HG03064 (cell line): ENCODE measurements at regions not wholly inside any gene's neighbourhood (a gene's known extent, or its start where the extent isn't known, plus 50 kb on each side); places are given as distances from the start of the nearest gene placed in this dataset.
"Not testable (repeated sequence)": the region's sequence is repeated elsewhere in the genome, so short reads cannot be mapped to it uniquely, and the experiment has no call there.

Experiments
- ATAC-seq: cut with Tn5 transposase; IDR thresholded peaks from one replicate; pipeline ENCODE4 v1.9.1; 2021; ENCODE audit warnings: low read depth; ENCODE audit not compliant: unreplicated experiment

DNA sequence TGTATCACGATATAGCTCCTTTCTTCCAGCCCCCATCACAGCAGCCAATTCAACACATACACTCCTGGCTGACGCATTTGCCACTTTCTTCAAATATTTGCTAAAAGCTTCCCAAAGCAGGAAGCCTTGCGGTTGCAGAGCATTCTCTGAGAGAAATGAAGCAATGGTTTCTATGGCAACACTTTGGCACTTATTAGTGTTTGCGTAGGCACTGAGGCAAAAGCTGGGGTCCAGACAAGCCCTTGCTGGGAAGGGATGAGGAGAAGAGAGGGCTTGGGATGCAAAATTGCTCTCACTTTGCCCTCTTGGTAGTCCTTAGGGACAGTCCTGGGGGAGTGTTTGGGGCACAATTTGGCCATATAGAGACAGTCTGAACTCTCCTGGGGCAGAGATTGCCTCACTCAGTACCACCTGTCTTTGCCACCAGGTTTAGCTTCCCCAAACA is 55.0 kb upstream of the PAK3 start:
- no peak for ATAC-seq

DNA sequence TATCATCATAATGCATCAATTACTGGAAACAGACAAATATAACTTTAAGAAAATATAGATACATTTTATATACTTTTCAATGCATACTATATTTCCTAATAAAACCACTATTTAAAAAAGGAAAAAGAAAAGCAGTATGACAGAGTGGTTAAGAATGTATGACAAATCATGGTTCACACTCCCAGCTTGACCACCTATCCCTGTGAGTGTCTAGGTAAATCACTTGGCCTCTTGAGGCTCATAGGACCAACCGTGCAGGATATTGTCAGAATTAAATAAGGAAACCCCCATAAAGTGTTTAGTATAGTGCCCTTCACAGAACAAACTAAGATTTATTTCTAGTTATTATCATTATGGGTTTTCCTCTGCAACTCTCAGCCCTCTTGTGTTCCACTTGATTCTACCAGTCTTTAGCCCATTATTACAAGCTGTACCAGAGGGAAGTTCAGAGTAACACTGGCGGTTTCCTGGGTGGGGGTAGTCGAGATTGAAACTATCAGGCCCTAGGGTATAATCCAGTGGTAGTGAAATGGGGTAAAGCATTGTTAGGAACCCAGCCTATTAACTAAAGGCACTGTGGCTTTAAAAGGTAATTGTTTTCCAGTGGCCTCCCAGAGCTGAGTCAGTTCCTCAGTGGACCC is 55.5 kb upstream of the PAK3 start:
- ATAC-seq, result no peak

DNA sequence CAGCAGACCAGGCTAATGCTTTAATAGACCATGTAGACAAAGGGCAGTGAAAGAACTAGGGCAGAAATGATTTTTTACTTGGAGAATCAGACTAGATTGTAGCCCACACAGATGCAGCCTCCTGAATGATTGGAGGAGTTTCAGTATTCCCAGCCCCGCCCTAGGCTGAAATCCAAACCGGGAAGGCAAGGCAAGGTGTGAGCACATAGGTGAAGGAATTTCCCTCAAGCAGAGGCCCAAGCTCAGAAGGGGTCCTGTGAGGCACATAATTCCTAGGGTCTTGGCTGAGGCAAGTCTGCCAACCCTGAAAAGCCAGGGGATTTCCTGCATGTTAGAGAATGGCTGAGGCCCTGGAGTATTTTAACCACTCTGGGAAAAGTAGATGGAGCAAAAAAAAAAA is 56.4 kb upstream of the PAK3 start:
- no peak for ATAC-seq

DNA sequence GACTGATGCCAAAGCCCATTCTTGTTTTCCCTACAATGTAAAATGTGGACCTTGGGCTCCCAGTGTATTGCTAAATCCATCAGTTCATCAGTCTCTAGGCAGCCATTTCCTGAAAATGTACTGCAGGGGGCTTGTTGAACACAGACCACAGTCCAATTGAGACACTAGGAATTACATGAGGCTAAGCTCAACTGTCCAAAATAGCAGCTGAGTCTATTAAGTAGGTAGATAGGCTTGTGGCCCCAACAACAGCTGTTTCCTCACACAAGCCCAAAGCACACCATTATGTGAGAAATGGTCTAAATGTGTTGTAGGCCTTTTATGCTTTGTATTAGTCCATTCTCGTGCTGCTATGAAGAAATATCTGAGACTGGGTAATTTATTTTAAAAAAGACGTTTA is 60.0 kb upstream of the PAK3 start:
- ATAC-seq, result no peak

DNA sequence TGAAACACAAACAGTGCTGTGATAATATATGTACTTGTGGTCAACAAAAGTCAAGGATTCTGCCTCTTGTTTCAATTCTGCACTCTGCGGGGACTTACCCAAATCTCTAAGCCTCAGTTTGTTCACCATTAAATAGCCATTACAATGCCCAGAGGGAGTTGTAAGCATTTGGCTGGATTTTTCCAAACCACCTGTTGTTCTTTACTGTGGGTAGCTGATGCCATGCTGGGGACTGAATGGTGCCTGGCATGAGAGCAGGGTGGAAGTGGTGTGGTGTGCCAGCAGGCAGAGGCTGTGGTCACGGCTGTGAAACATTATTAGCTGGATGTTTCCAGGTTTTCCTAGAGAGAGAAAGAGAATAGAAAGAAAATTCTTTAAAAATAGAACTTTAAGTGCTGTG is 60.7 kb upstream of the PAK3 start:
- no peak for ATAC-seq

DNA sequence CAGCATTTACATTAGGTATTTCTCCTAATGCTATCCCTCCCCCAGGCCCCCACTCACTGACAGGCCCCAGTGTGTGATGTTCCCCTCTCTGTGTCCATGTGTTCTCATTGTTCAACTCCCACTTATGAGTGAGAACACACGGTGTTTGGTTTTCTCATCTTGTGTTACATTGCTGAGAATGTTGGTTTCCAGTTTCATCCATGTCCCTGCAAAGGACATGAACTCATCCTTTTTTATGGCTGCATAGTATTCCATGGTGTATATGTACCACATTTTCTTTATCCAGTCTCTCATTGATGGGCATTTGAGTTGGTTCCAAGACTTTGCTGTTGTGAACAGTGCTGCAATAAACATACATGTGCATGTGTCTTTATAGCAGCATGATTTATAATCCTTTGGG is 73.0 kb upstream of the PAK3 start:
- ATAC-seq, result not testable (repeated sequence)

DNA sequence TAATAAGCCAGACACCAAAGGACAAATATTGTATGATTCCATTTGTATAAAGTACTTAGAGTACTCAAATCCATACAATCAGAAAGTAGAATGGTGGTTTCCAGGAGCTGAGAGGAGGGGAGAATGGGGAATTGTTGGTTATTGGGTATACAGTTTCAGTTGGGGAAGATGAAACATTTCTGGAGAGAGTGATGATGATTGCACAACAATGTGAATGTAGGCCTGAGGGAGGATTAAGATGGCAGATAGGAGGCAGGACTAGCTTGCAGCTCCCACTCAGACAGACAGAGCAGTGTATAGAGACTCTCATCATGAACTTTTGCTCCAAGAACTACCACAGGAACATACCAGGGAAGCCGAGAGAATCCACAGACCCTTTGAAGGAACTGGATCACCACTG is 75.7 kb upstream of the PAK3 start:
- ATAC-seq, result no peak

DNA sequence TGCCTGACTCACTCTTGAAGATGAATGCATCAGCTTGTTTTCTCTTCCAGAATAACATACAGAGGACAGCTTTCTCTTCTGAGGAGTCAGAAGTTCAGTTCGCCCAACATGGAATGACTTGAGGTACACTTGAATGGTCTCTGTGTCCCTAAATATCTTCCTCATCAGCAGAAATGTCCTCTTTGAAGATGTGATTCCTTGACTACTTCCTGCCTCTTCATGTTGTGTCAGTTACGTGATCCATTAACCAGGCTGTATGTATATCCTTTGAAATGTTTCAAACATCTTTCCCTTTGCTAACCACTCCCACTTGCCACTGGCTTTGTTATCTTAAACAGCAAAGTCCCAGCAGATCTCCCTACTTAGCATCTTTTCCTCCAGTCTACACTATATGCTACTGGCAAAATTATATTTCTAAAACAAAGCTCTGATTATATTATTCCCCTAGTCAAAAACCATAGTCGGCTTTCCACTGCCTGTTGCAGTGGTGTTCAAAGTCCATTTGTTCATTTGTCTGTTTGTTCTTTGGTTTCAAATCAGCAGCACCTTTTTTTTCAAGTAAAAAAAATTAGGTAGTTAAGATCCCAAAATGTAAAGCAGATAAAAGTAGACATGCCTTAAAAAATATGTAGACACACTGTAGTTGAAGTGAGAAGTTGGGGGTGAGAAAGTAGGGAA is 82.1 kb upstream of the PAK3 start:
- ATAC-seq, result no peak

DNA sequence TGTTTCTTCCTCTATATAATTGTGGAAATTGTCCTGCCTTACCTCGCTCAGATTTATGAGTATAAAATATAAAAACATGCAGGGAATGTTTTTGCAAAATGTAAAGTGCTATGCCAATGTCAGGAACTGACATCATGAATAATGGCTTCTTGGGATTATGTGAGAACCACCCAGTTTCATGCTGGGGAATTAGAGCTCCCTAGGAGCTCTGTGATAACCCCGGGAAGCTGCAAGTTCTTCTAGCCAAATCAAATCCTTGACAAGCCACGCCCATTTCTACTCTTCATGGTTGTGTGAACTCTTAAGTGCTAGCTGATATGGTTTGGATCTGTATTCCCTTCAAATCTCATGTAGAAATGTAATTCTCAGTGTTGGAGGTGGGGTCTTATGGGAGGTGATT is 85.9 kb upstream of the PAK3 start:
- ATAC-seq, result no peak

DNA sequence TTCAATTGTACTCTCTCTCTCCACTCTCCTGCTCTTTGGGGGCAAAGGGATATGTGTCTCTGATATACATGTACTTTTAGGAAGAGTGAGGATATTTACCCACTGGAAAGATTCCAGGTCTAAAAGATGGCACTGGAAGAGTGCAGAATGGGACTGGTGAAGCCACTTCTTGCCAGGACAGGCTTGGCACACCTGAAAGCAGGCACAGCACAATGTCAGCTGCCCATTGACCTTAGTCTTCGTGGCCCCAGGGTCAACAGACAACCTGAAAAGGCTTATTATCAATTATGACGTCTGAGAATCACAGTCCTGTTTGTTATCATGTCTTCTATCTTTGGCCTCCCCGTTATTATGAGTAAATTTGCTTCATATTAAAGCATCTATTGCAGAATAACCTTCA is 86.7 kb upstream of the PAK3 start:
- ATAC-seq, result no peak

DNA sequence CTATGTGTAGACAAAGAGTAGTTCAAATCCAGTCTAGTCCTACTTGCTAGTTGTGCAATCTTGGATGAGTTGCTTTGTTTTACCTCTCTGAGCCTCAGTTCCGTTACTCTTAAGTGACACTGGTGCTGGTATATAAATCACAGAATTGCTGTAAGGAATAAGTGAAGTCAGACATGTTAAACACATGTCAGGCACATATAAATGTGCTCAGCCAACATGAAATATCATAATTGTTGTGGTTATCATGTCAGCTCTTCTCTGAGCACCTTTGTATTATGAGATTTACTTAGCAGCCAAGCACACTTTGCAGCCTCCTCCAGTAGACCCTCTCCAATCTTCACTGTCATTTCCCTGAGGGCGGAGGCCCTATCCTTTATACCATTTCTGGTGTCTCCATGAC is 87.9 kb upstream of the PAK3 start:
- ATAC-seq, result no peak

DNA sequence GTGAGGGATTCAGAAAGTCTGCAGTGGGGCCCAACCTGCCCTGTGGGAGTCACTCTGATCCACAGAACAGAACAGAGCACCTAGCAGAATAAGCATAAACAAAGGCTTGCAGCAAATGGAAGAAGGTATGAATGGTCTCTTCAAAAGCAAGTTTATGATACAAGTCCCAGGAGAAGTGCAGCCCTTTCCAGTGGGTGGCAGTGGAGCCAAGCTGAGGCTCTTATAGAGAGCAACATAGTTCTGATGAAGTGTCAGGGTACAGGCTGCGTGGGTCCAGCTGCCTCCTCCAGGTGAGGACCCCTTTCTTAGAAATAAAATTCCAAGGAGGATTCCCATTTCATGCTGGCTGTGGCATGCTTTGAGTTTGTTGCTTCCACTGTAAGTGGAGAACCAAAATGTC is 88.8 kb upstream of the PAK3 start:
- ATAC-seq, result no peak

DNA sequence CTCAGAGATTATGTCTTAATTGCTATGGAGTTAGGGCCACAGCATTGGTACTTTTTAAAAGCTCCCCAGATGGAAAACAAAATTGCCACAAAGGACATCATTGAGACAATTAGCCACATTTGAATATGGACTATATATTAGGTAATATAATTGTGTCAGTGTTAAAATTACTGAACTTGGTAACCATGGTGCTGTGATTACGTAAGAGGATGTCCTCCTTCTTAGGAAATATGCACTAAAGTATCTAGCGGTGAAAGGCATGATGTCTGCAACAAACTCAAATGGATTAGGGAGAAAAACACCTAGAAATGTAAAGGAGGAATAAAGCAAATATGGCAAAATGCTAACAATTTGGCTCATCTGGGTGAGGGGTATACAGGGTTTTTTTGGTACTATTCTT is 89.9 kb upstream of the PAK3 start:
- ATAC-seq, result no peak

DNA sequence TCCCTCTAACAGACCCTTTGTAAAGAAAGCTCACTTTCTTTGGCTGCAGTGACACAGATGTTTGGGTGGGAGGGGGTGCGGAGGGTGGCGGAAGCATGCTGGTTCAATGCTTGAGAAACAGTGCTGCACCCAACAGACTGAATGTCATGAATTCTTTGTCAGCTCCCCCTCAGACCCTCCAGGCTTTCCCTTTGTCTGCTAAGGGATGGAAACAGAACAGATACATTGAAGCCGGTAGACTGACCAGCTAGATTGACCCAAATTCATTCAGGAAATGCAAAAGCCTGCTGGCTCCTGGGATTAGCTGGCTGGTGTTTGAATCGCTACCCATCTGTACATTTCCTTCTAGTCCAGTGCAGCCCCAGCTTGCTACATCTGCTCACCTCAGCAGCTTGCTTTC is 90.8 kb upstream of the PAK3 start:
- no peak for ATAC-seq

DNA sequence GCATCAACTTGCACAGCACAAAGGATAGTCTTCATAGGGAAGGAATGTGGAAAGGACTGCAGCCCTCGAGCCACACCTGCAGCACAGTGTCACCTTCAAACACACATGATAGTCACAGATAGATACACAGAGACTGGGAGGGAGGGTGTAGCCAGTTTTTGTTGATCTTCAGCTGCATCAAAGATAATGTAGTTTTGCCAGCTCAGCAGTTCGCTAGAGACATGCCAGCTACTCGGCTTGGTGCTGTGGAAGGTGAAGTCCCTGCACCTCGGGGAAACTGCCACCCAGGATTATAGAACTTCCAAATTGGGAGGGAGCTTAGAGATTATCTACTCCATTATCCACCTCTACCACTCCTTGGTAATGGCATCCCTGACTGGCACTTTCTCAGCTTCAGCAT is 92.9 kb upstream of the PAK3 start:
- ATAC-seq, result no peak

DNA sequence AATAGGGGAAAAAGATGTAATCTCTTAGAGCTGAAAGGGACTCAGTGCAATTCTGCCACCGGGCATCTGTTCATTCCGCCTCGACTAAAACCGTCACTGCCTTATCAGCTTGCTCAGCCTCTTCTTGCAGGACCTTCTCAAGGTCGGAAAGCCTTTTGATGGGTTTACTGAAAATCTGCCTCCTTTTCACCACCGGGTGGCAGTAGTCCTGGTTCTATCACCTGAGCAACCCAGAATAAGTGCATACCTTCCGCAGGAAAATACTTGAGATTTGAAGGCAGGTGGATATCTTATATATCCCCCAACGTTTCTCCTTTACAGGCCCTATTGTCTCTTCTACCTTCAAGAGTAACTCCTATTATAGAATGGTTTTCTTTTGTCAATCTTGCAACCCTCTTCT is 103.4 kb upstream of the PAK3 start:
- no peak for ATAC-seq

DNA sequence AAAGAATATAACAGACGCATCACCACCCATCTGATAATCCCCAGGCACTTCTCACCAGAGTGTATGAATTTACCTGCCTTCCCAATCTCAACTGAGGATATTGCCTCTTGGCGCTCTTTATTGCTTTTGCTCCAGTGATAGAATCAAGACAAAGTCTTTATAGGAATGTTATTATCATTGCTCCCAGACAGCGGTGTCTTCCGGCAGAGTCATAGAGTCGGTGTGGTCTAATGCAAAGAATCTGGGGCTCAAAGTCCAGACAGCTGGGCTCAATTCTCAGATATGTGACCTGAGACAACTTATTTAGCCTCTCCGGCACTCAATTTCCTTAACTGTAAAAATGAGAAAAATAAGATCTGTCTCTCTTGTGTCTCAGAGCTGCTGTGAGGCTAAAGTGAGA is 106.1 kb upstream of the PAK3 start:
- ATAC-seq, result no peak

DNA sequence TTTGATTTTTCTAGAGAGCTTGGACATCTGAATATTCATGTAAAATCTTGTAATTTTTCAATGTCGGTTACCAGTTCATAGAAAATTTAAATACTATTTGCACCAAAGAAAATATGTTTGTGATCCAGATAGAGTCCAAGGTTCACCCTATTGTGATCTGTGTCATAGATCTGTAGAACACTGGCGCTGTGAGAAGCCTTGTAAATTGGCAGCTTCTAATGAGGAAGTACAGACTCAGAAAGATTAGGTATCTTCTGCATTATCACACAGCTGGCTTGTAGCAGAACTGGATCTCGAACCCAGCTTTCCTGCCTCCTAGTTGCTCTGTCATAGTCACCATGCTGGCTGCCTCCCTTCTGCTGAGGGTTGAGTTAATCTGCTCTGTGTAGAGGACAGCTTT is 106.5 kb upstream of the PAK3 start:
- ATAC-seq, result no peak

DNA sequence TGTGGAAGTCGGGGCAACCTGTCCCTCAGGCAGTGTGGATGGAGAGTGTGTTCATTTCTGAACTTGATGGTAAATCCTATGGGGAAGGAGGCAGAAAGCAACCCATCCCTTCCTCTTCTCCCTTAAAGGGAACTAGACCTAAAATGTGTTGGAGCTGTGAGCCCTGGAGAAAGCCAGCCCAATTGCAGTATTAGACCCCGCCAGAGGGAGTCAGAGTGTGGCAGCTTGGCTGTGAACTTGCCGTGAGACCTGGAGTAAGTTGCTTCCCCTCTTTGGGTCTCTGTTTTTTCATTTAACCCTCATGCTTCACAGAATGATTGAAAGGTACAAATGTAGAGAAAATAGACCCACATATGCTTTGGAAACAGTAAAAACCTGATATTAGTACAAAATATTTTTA is 108.7 kb upstream of the PAK3 start:
- no peak for ATAC-seq

DNA sequence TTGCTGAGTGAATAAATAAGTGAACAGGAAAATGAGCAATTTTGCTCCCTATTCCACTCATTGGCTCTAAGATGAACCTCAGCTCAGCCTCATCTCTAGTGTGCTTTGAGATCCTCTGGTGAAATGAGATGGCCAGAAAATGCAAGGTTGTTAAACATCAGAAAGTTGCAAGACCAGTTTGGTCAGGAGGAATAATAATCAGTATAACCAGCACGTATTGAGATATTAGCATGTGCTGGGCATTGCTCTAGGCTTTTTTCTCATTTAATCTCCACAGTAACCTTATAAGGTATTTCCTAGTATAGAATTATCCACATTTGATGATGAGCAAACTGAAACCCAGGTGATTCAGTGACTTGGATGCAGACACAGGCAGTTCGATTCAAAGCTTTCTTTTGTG is 110.5 kb upstream of the PAK3 start:
- no peak for ATAC-seq

DNA sequence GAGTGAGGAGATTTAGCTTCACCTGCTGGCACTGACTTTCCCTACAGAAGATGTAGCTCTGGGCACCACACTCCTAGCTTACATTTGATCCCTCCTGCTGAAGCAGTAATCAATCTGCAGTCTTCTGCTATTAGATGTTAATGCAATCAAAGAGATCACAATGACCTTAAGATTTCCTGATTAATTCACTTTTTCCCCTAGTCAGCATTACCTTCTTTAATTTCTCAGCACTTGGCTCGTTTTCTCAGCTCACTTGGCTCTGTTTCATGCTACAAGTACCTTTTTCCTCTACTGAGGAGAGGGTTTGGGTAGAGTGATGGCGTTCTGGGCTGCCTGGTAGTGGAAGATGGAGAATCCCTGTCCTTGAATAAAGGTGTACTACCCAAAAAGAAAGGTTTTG is 113.0 kb upstream of the PAK3 start:
- no peak for ATAC-seq

DNA sequence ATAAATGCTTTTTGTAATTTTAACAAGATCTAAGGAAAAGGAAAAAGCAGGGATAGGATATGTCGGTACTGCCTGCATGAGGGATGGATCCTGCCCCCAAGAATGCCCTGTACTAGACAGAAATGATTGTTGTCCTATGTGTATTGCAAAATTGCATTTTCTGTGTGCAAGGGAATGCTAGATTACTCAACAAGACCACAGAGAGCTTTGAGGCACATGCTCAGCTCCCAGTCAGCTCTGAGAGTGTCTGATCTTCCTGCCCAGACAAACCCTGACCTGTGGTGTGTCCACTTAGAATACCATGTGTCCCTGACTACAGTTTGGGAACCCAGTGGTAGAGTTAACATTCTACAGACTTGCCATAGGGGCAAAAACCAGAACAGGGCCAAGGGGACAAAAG is 129.2 kb upstream of the PAK3 start:
- no peak for ATAC-seq

DNA sequence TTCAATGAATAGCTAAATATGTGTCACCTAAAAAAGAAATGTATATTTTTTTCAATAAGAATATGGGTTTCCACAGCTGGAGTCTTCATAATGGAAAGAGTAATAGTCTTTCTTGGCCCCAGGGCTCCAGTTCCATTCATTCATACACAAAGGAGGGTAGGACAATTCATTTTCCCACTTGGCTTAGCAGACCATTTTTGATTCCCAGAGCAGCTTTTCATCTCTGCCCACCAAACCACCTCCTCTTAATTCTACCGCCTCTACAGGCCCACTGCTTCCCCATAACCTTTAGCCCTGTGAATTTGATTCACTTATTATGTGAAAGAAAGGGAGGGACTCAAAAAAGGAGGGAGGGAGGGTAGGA is 129.9 kb upstream of the PAK3 start:
- no peak for ATAC-seq
